SK-N-SH (cell line): ENCODE measurements at regions not wholly inside any gene's neighbourhood (a gene's known extent, or its start where the extent isn't known, plus 50 kb on each side); places are given as distances from the start of the nearest gene placed in this dataset.

Source experiments
- CTCF ChIA-PET: fragments of 300-600, 350-600 bp; formaldehyde crosslinking; extraction: SDS; loops from one replicate; lab custom pipeline; 2021; lab: Yijun Ruan, JAX
- POLR2A ChIA-PET: fragments of 350-600 bp; sonication (Branson Sonifier 250); formaldehyde crosslinking; extraction: SDS; loops from one replicate; lab custom pipeline; 2020; ENCODE audit warnings: antibody characterized with exemption, inconsistent platforms; lab: Yijun Ruan, JAX
- DNase-seq: peaks from one replicate; pipeline ENCODE4 v3.0.0; 2012
- H2AFZ ChIP-seq: fragments of 200-600 bp; sonication (generic); 2 replicates; pipeline ENCODE4 v1.8.1; 2016; ENCODE audit warnings: antibody characterized with exemption, mild to moderate bottlenecking, low read depth
- H3F3A ChIP-seq: fragments of 200-600 bp; sonication (generic); replicated peaks from 2 replicates; pipeline ENCODE3; 2016; ENCODE audit warnings: antibody characterized with exemption, mild to moderate bottlenecking; ENCODE audit not compliant: insufficient read depth
- H3K27ac ChIP-seq, 2 experiments: fragments of 200-500 bp in 1 of 2; fragments of 200-600 bp in 1 of 2; sonication (Bioruptor generic) in 1 of 2; sonication (generic), shearing (Covaris generic) in 1 of 2; 2 replicates each; pipeline versions ENCODE4 v1.5.1 to v1.6.1; 2014 to 2016; ENCODE audit warnings: low read depth in 2 of 2, inconsistent platforms in 1 of 2, low read length in 1 of 2, mild to moderate bottlenecking in 1 of 2, mixed read lengths in 1 of 2
- H3K27me3 ChIP-seq: fragments of 200-600 bp; sonication (generic), shearing (Covaris generic); 2 replicates; pipeline ENCODE4 v1.6.1; 2016; ENCODE audit warnings: mixed run types; ENCODE audit not compliant: insufficient read depth
- H3K36me3 ChIP-seq, 2 experiments: fragments of 200-500 bp in 1 of 2; fragments of 200-600 bp in 1 of 2; sonication (Bioruptor generic) in 1 of 2; sonication (generic) in 1 of 2; replicated peaks in 1 of 2; 2 replicates each; pipeline versions ENCODE3 to v1.5.1; 2014 to 2016; ENCODE audit warnings: low read length in 1 of 2, mild to moderate bottlenecking in 1 of 2; ENCODE audit not compliant: insufficient read depth in 2 of 2, control insufficient read depth in 1 of 2
- H3K4me1 ChIP-seq, 2 experiments: fragments of 200-500 bp in 1 of 2; fragments of 200-600 bp in 1 of 2; sonication (Bioruptor generic) in 1 of 2; sonication (generic), shearing (Covaris generic) in 1 of 2; 2 replicates each; pipeline versions ENCODE4 v1.5.1 to v1.6.1; 2014 to 2016; ENCODE audit warnings: low read depth in 1 of 2, low read length in 1 of 2, mixed run types in 1 of 2; ENCODE audit not compliant: insufficient read depth in 2 of 2, control insufficient read depth in 1 of 2
- H3K4me2 ChIP-seq: fragments of 200-600 bp; sonication (generic), shearing (Covaris generic); 2 replicates; pipeline ENCODE4 v1.6.1; 2017; ENCODE audit warnings: mixed run types
- H3K4me3 ChIP-seq, 2 experiments: fragments of 200-500 bp in 1 of 2; fragments of 200-600 bp in 1 of 2; sonication (Bioruptor generic) in 1 of 2; sonication (generic), shearing (Covaris generic) in 1 of 2; 2 replicates each; pipeline versions ENCODE4 v1.5.1 to v1.8.1; 2014 to 2016; ENCODE audit warnings: low read depth in 2 of 2, inconsistent platforms in 1 of 2, low read length in 1 of 2, mild to moderate bottlenecking in 1 of 2, mixed read lengths in 1 of 2, moderate library complexity in 1 of 2
- H3K79me2 ChIP-seq: fragments of 200-600 bp; sonication (generic); 2 replicates; pipeline ENCODE4 v1.8.1; 2017; ENCODE audit warnings: mild to moderate bottlenecking; ENCODE audit not compliant: insufficient read depth
- H3K9ac ChIP-seq: fragments of 200-600 bp; sonication (generic); 2 replicates; pipeline ENCODE4 v1.6.1; 2017; ENCODE audit warnings: mixed run types
- H3K9me2 ChIP-seq: fragments of 200-600 bp; sonication (generic); 2 replicates; pipeline ENCODE4 v1.6.1; 2017; ENCODE audit warnings: mixed run types
- H3K9me3 ChIP-seq: fragments of 200-600 bp; sonication (generic); 2 replicates; pipeline ENCODE4 v1.6.1; 2017; ENCODE audit warnings: mixed run types, mild to moderate bottlenecking, moderate library complexity
- H4K20me1 ChIP-seq: fragments of 200-600 bp; sonication (generic); 2 replicates; pipeline ENCODE4 v1.6.1; 2017; ENCODE audit warnings: mild to moderate bottlenecking, mixed run types; ENCODE audit not compliant: insufficient read depth
- CHD2 ChIP-seq: fragments of 150-350 bp; IDR thresholded peaks from 2 replicates; pipeline ENCODE4 v1.6.1; 2018; ENCODE audit warnings: low read length; ENCODE audit not compliant: partially characterized antibody
- EP300 ChIP-seq, 2 experiments: IDR thresholded peaks; 2 replicates each; pipeline versions ENCODE4 v1.4.0 to v1.6.1; 2012; ENCODE audit warnings: borderline replicate concordance in 1 of 2, low read depth in 1 of 2, low read length in 1 of 2
- EZH2phosphoT487 ChIP-seq: fragments of 200-600 bp; sonication (generic); IDR thresholded peaks from 2 replicates; pipeline ENCODE4 v1.6.1; 2017; ENCODE audit warnings: low read depth, mixed run types, mild to moderate bottlenecking, antibody characterized with exemption, moderate library complexity, borderline replicate concordance
- FOSL2 ChIP-seq: IDR thresholded peaks from 2 replicates; pipeline ENCODE4 v1.4.0; 2012; ENCODE audit warnings: low read depth, mild to moderate bottlenecking, moderate library complexity, borderline replicate concordance
- FOXJ3 ChIP-seq: sonication (generic); formaldehyde crosslinking; IDR thresholded peaks from 2 replicates; pipeline ENCODE4 v1.5.1; 2020; ENCODE audit warnings: mild to moderate bottlenecking, missing genetic modification reagents
- GATA2 ChIP-seq: sonication (generic); formaldehyde crosslinking; IDR thresholded peaks from 2 replicates; pipeline ENCODE4 v1.5.0; 2020; ENCODE audit warnings: mild to moderate bottlenecking, missing genetic modification reagents
- JUND ChIP-seq: IDR thresholded peaks from 2 replicates; pipeline ENCODE4 v1.4.0; 2012
- MEF2A ChIP-seq: IDR thresholded peaks from 2 replicates; pipeline ENCODE4 v1.4.0; 2012; ENCODE audit warnings: low read depth, borderline replicate concordance
- PBX3 ChIP-seq: IDR thresholded peaks from 2 replicates; pipeline ENCODE4; 2012
- RAD21 ChIP-seq: IDR thresholded peaks from 2 replicates; pipeline ENCODE4 v1.6.1; 2012; ENCODE audit warnings: mild to moderate bottlenecking, low read length
- RCOR1 ChIP-seq: fragments of 150-350 bp; IDR thresholded peaks from 2 replicates; pipeline ENCODE4 v1.6.1; 2017; ENCODE audit warnings: antibody characterized with exemption, low read length
- RFX5 ChIP-seq: IDR thresholded peaks from 2 replicates; pipeline ENCODE4 v1.6.1; 2012; ENCODE audit warnings: mild to moderate bottlenecking, improper control_type of control experiment, low read length
- RXRA ChIP-seq: IDR thresholded peaks from 2 replicates; pipeline ENCODE4 v1.4.0; 2012; ENCODE audit warnings: low read depth, mild to moderate bottlenecking, borderline replicate concordance
- TCF12 ChIP-seq: IDR thresholded peaks from 2 replicates; pipeline ENCODE4 v1.4.0; 2012
- TEAD4 ChIP-seq: IDR thresholded peaks from 2 replicates; pipeline ENCODE4 v1.4.0; 2012; ENCODE audit warnings: mild to moderate bottlenecking, borderline replicate concordance; ENCODE audit not compliant: insufficient read depth

GRCh38 chr9:28774433-28775235 is 1201.4 kb upstream of the C9orf72 start (continued):
- TF ChIP-seq RFX5 = peak; percentile 39; the same call in 1 of the 2 replicates
- TF ChIP-seq FOSL2 = no peak
- no peak for TF ChIP-seq TEAD4
- TF ChIP-seq RAD21 = peak; percentile 78
- no peak for TF ChIP-seq FOXJ3 (CRISPR knock-in tag)
- TF ChIP-seq EZH2phosphoT487 = no peak
- TF ChIP-seq RXRA = no peak

GRCh38 chr9:28779243-28779642 is 1206.0 kb upstream of the C9orf72 start:
- ChIA-PET POLR2A (no interaction called here), CTCF (interaction anchor here (1.5 to 1.7 kb wide), 2 partner anchors 14 to 433 kb away, joined by 4 to 8 read pairs; partner anchors contain the start of gene LINGO2)

More at GRCh38 chr9:28779243-28779642, 1206.0 kb upstream of the C9orf72 start:
- H3K36me3 ChIP-seq = no peaks in the 10 kb centered on the region
- H3K4me3 ChIP-seq = no peak overlapping the region
- H3F3A ChIP-seq = no peaks in the 10 kb centered on the region
- H3K4me2 ChIP-seq = no peak overlapping the region
- H3K9me3 ChIP-seq = no peaks in the 10 kb centered on the region
- peaks cover 5 to 6% of the 10 kb centered on the region in 2 experiments; a peak in 2 of 4 replicates for H3K4me1 ChIP-seq
- no peaks in the 10 kb centered on the region for H3K9me2 ChIP-seq
- H3K27ac ChIP-seq = peak overlapping the region in 1 of 2 experiments; percentile 53; a peak in 2 of 4 replicates
- H3K9ac ChIP-seq = no peak overlapping the region
- no peak overlapping the region for H2AFZ ChIP-seq
- DNase-seq = peak; percentile 20
- 0 out of 2 replicates have a peak, but pooled peaks cover under 1% of the 10 kb centered on the region for H4K20me1 ChIP-seq
- peaks cover 4% of the 10 kb centered on the region; the same call in 1 of the 2 replicates for H3K79me2 ChIP-seq
- H3K27me3 ChIP-seq = no peaks in the 10 kb centered on the region
- TF ChIP-seq TCF12 (peak; percentile 73), FOSL2 (peak; percentile 3; the same call in 1 of the 2 replicates), EP300 (IDR thresholded peaks at IDR 0.05; ENCODE audit: borderline replicate concordance in 1 of 2, low read depth in 1 of 2, low read length in 1 of 2) (peak in 1 of 2 experiments; percentile 76; a peak in 1 of 4 replicates), TEAD4 (0 out of 2 replicates have a peak, but pooled peaks have one; percentile 16), GATA2 (CRISPR knock-in tag) (peak; percentile 78), RFX5 (no peak), CHD2 (peak; percentile 21), JUND (peak; percentile 30; the same call in 1 of the 2 replicates), MEF2A (no peak), RCOR1 (peak; percentile 62; the same call in 1 of the 2 replicates), RXRA (no peak), PBX3 (peak; percentile 44; the same call in 1 of the 2 replicates)
